Peyer's patch (tissue), 4 donors: ENCODE measurements at regions not wholly inside any gene's neighbourhood (a gene's known extent, or its start where the extent isn't known, plus 50 kb on each side); places are given as distances from the start of the nearest gene placed in this dataset.
A peak's percentile ranks its signal among the peaks of the same experiment; 100 is the strongest.

Experiments
- DNase-seq, 3 donors: peaks; one replicate each; pipeline ENCODE4 v3.0.0-alpha.2; 2017 to 2019
- H3K27ac ChIP-seq, 4 donors: fragments of 200-600 bp; sonication (generic); one replicate each; pipeline ENCODE4 v1.5.1; 2016 to 2019
- H3K27me3 ChIP-seq, 2 donors: fragments of 200-600 bp; sonication (generic); one replicate each; pipeline ENCODE4 v1.5.1; 2019
- H3K36me3 ChIP-seq, 3 donors: fragments of 200-600 bp; sonication (generic); one replicate each; pipeline ENCODE4 v1.5.1; 2016 to 2019
- H3K4me1 ChIP-seq, 4 donors: fragments of 200-600 bp; sonication (generic); one replicate each; pipeline ENCODE4 v1.5.1; 2016 to 2019
- H3K4me3 ChIP-seq, 4 donors: fragments of 200-600 bp; sonication (generic); 1 replicate in 3 of 4; 2 replicates in 1 of 4; pipeline ENCODE4 v1.5.1; 2016 to 2019; ENCODE audit warnings: mild to moderate bottlenecking in 1 of 4
- H3K9me3 ChIP-seq, 4 donors: fragments of 200-600 bp; sonication (generic); one replicate each; pipeline ENCODE4 v1.5.1; 2016 to 2019; ENCODE audit warnings: mild to moderate bottlenecking in 1 of 4
- CTCF ChIP-seq, 6 experiments: fragments of 450-650 bp in 4 of 6; fragments of 200-600 bp in 2 of 6; sonication (generic) in 1 of 6; IDR thresholded peaks; one replicate each; pipeline ENCODE4 v1.5.1; 2017 to 2019; ENCODE audit warnings: antibody characterized with exemption in 6 of 6, mild to moderate bottlenecking in 3 of 6, moderate library complexity in 1 of 6
- POLR2A ChIP-seq, 2 donors: fragments of 450-650 bp; IDR thresholded peaks; one replicate each; pipeline ENCODE4 v1.5.1; 2017; ENCODE audit warnings: antibody characterized with exemption in 2 of 2, mild to moderate bottlenecking in 2 of 2, moderate library complexity in 2 of 2

GRCh38 chr11:71311176-71311925, 59.0 kb upstream of the SHANK2 start:
- TF ChIP-seq CTCF (IDR thresholded peaks at IDR 0.05) (no peak), POLR2A (IDR thresholded peaks at IDR 0.05) (no peak)
- no peaks in the 10 kb centered on the region for H3K9me3 ChIP-seq
- H3K27me3 ChIP-seq: no peaks in the 10 kb centered on the region
- peaks cover 0 to 6% (median 0%) of the 10 kb centered on the region in 4 donors for H3K4me1 ChIP-seq
- H3K27ac ChIP-seq: no peak overlapping the region
- no peaks in the 10 kb centered on the region for H3K36me3 ChIP-seq
- H3K4me3 ChIP-seq: no peak overlapping the region
- peak; percentile 6 to 51 (median 42) for DNase-seq

- H3K27me3 ChIP-seq: no peaks in the 10 kb centered on the region
- H3K9me3 ChIP-seq: no peaks in the 10 kb centered on the region
- H3K4me1 ChIP-seq: peaks cover 0 to 6% (median 0%) of the 10 kb centered on the region in 4 donors
- H3K36me3 ChIP-seq: no peaks in the 10 kb centered on the region
- DNase-seq: no peak
- TF ChIP-seq POLR2A (IDR thresholded peaks at IDR 0.05): no peak
- TF ChIP-seq CTCF (IDR thresholded peaks at IDR 0.05): no peak
- no peak overlapping the region for H3K4me3 ChIP-seq
- H3K27ac ChIP-seq: no peak overlapping the region
Observed at GRCh38 chr11:71310184-71310583, 57.8 kb upstream of the SHANK2 start.

GRCh38 chr11:71309611-71310010, 57.2 kb upstream of the SHANK2 start:
- H3K27me3 ChIP-seq: no peaks in the 10 kb centered on the region
- no peaks in the 10 kb centered on the region for H3K36me3 ChIP-seq
- H3K4me3 ChIP-seq: no peak overlapping the region
- no peak overlapping the region for H3K27ac ChIP-seq
- H3K9me3 ChIP-seq: no peaks in the 10 kb centered on the region
- TF ChIP-seq POLR2A (IDR thresholded peaks at IDR 0.05) (no peak), CTCF (IDR thresholded peaks at IDR 0.05) (no peak)
- DNase-seq: peak in 2 of 3 donors; percentile 11 to 15
- H3K4me1 ChIP-seq: peaks cover 0 to 6% (median 0%) of the 10 kb centered on the region in 4 donors

- Histone ChIP-seq H3K4me3 (no peak overlapping the region), H3K9me3 (no peaks in the 10 kb centered on the region), H3K36me3 (no peaks in the 10 kb centered on the region), H3K4me1 (peaks cover 0 to 6% (median 0%) of the 10 kb centered on the region in 4 donors), H3K27me3 (no peaks in the 10 kb centered on the region), H3K27ac (no peak overlapping the region)
- TF ChIP-seq POLR2A (IDR thresholded peaks at IDR 0.05): no peak
- TF ChIP-seq CTCF (IDR thresholded peaks at IDR 0.05): no peak
- peak in 2 of 3 donors; percentile 8 to 12 for DNase-seq
Observed at GRCh38 chr11:71309181-71309580, 56.8 kb upstream of the SHANK2 start.

- Histone ChIP-seq H3K36me3 (no peaks in the 10 kb centered on the region), H3K27me3 (no peaks in the 10 kb centered on the region), H3K4me1 (peaks cover 0 to 6% (median 0%) of the 10 kb centered on the region in 4 donors), H3K4me3 (no peak overlapping the region), H3K27ac (no peak overlapping the region), H3K9me3 (no peaks in the 10 kb centered on the region)
- TF ChIP-seq CTCF (IDR thresholded peaks at IDR 0.05): no peak
- DNase-seq: peak in 1 of 3 donors; percentile 5
Observed at GRCh38 chr11:71307811-71308645, 55.7 kb upstream of the SHANK2 start.
